Left renal pelvis (tissue), 4 donors: ENCODE measurements at regions not wholly inside any gene's neighbourhood (a gene's known extent, or its start where the extent isn't known, plus 50 kb on each side); places are given as distances from the start of the nearest gene placed in this dataset.

Source experiments
- DNase-seq, 4 donors: peaks; one replicate each; pipeline ENCODE4 v3.0.0-alpha.2; 2013; ENCODE audit warnings: low read depth in 4 of 4, low spot score in 3 of 4

- no peak for DNase-seq
Observed at GRCh38 chr2:6492573-6492972, 373.1 kb downstream of the CMPK2 start.

DNA sequence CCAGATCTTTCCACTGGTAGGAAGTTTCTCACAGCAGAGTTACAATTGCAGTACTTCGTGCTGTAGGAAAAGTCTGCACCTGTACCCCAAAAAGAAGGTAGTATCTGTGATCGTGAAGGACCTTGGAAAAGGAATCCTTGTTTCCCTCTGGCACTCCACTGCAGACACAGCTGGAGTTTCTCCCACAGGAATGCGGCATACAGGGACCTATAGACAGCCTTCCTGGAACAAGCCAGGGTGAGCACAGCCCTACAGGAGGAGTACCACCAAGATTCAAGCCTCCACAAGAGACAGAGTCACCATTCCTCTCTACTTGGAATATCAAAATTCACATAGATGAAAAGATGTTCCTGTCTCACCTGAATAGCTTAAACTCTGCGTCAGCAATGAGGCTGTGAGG is 372.4 kb downstream of the CMPK2 start:
- DNase-seq = no peak

- no peak for DNase-seq
Observed at GRCh38 chr2:6493669-6494068, 372.0 kb downstream of the CMPK2 start.

DNA sequence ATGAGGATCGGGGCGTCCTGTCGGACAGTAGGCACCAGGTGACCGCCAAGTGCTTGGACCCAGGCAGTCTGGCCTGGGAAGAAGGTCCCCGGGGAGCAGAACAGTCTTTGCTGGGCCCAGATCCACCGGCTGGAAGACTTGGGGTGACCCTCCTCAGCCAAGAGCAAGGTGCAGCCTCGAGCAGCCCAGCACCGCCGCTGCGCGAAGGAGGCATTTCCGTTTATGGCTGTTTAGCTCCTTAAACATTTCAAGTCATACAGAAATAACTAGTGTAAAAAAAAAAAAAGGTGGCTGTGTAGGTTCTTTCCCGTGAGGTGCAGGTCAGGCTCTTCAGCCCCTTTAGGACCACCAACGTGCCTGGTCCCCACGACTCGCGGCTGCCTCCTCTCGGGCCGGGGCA is 370.2 kb downstream of the CMPK2 start:
- no peak for DNase-seq

DNA sequence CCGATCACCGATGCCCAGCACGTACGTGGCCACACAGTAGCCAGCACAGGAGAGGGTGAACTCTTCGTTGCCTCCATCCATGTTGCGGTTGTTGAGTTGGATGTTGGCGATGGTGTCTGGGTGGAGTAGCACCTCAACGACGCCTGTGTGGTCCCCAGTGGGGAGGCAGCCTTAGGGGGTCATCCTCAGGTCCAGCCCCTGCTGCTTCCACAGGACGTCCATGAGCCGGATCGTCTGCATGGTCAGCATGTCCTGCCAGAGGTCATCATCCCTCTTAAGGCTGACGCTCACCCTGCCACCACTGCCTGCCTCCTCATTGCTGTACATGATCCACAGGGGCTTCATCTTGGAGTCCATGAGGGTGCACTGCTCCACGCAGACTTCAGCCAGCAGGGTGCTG is 369.3 kb downstream of the CMPK2 start:
- DNase-seq = no peak

DNA sequence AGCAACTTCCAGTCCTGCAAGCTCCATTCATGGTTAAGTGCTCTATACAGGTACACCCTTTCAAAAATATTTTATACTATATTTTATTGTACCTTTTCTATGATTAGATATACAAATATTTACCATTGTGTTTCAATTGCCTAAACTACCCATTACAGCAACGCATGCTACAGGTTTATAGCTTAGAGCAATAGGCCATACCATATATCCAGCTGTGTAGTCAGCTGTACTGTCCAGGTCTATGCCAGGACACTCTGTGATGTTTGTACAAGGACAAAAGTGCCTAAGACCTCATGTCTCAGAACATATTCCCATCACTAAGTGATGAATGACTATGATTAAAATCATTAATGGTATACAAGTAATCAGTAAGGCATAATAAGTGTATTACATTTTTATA is 368.7 kb downstream of the CMPK2 start:
- no peak for DNase-seq

GRCh38 chr2:6498841-6499240 is 366.9 kb downstream of the CMPK2 start:
- DNase-seq = no peak

DNA sequence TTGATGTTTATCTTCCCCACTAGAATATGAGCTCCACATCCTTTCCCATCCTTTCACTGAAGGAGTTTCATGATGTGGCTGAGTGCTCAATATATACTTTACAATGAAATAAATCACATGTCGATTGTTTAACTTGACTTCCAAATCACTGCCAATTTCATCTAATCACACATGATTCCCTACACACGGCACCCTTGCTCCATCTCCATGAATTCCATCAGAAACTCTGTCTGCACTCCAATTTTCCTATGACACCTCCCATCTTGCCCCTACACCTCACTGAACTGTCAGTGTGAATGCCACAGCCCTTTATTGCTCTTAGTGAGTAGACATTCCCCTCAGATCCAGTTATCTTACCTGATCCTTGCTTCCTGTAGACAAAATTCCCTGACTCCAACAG is 366.0 kb downstream of the CMPK2 start:
- DNase-seq = no peak

GRCh38 chr2:6506361-6506794 is 359.3 kb downstream of the CMPK2 start:
- DNase-seq = no peak

GRCh38 chr2:6506859-6507258 is 358.8 kb downstream of the CMPK2 start:
- no peak for DNase-seq

DNA sequence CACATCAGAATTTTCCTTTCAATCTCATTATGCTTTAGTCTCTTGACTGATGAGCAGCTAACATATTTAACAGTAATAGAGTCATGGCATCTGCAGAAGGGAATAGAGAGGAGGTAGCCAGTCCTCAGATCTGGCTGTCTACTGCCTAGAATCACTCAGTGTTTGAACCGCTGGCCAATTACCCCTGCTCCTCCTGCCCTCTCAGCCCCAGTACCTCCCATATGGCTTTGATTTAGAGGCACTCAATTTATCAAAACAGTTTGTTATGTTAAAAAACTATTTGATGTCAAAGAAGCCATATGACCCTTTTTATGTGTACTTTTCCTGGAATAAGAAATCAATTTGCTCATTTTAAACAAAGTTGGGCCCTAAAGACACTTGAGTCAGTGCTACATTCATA is 355.2 kb downstream of the CMPK2 start:
- DNase-seq = no peak

GRCh38 chr2:6512589-6512988 is 353.1 kb downstream of the CMPK2 start:
- no peak for DNase-seq

DNA sequence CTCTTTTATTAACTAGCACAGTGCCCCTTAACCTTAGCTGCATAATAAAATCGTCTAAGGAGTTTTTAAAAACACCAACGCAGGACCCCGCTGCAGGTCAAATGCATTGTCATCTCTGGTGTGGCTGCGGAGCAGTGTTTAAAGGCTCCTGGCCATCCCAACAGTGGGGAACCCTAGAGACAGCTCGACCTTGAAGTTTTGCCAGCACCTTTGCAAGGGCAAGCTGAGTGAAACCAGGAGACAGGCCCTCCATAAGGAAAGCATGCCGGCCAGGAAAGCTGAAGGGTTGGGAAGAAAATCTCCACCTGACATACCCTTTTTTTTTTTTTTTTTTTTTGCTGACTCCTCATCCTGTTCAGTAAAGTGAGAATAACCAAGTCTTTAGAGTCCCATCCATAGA is 349.0 kb downstream of the CMPK2 start:
- DNase-seq = no peak

DNA sequence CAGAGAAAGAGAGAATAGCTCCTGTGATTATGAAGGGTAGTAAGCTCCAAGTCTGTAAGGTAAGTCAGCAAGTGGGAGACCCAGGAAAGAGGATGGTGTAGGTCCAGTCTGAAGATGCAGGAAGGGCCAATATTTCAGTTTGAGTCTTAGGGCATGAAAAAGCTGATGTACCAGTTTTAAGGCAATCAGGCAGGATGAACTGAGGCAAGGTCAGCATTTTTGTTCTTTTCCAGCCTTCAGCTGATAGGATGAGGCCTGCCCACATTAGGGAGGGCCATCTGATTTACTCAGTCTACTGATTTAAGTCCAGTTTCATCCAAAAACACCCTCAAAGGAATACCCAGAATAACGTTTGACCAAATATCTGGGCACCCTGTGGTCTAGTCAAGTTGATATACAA is 347.3 kb downstream of the CMPK2 start:
- no peak for DNase-seq

DNA sequence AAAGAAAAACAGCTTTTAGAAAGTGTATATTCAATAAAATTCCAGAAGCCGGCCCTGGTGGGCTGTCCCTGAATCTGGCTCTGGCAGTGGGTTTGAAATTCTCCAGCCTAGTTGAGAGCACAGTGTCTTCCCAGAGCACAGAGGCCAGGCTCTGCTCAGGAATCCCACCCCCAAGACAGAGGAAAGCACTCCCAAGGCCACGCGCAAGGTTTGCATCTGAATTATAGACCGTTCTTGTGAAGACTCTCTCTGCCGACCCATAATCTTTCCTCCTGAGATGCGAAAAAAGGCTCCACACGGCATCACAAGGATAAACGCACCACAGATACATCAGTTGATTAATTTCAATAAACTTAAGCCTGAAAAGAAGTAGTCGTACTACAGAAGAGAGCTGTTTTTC is 342.2 kb downstream of the CMPK2 start:
- DNase-seq = no peak

DNA sequence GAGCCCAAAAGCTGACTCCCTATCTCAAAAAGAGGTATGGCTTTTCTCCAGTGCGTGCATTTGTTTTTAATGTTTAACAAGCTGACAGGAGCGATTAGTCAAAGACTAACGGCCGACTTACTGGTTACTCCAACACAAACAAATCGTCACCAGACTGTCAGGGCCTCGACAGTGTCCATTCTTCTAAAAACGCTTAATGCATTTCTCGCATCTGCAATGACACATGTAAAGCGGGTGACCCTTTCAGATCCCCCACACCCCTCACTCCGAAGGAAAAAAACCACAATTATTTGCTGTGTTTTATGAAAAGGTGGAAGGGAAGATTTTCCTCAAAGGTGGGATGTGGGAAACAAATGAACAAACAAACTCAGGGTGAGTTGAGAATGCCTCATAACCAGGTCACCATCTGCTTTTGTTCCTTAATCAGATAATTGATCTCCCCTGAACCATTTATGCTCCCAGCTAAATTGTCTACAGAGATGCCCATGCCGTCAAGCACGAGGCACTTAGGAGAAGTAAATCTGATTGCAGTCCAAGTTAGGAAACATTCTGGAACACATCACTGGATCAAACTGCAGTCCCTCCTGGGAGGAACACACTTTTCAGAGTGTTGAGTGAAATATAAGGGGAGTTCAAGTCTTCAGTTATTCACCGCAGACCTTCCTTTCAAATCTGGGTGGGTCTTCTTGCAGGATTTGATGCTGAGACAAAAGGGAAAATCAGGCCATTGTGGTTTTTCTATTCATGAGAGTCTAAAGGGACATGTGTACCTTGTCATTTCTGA is 340.8 kb downstream of the CMPK2 start:
- DNase-seq = peak in 2 of 4 donors; percentile 16 to 40

DNA sequence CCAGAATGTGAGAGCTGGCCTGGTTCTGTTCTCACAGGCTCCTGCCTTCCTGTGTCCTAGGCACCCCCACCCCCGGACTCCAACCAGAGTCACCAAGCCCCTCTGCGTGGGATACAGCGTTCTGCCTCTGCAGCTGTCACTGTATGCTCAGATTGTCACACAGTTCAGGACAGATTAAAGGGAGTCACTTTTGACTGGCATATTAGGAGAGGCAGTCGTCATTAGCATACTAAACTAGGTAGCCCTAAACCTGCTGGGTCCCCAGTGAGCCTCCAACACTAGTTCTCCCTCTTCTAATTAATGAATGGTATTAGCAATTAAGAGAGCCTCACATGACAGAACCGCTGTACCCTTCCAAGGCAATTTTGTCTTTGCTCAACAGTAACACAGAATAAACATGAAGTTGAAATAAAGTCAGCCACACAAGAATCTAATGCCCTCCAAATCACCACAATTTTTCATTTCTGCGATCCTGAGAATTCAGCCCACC is 340.2 kb downstream of the CMPK2 start:
- no peak for DNase-seq

DNA sequence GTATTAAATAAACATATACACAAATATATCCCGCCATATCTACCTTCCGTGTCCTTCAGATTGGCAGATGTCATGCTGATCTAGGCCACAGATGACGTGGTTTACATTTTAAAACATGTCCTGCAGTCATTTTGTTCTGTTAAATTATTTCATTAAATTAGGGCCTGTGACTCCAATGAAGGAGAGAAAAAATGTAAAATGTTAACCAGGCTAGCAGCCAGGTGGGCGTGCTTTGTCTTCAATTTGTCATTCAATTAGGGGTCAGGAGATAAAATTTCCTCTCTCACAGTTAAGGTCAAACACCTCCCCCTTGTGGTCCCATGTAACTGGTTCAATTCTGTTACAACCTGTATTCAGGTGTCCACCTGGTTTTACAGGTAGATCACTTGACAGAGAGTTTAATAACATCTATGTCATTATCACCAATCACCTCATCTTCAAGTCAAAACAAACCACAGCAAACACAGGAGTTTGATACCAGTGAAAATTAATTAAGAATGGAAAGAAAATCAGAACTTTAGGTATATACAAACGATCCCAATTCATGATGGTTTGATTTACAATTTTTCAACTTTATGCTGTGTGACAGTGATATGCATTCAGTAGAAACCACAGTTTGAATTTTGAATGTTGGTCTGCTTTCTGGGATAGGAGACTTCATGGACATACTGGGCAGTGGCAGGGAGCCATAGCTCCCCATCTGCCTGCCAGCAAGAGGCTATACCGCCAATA is 339.4 kb downstream of the CMPK2 start:
- peak in 3 of 4 donors; percentile 24 to 49 (median 38) for DNase-seq

DNA sequence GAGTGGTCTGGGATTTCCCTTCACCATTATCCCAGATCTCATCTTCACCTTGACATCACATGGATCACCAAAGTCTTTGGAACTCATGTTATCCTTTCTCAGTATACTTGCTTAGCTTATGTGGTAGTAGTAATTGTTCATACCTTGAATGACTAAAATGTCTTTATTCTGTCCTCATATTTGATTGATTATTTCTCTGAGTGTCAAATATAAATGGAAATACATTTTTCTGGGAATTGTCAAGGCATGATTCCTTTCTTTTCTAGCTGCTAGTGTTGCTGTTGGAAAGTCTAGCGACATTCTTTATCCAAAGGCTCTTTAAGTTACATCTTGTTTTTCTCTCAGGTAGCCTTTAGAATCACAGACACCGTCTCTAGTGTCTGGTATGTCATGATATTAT is 334.4 kb downstream of the CMPK2 start:
- DNase-seq = no peak

- no peak for DNase-seq
Observed at GRCh38 chr2:6535572-6535971, 330.1 kb downstream of the CMPK2 start.

GRCh38 chr2:6538607-6539006 is 327.1 kb downstream of the CMPK2 start:
- no peak for DNase-seq

- DNase-seq = peak in 1 of 4 donors; percentile 43
Observed at GRCh38 chr2:6545336-6545735, 320.4 kb downstream of the CMPK2 start.
